Suprapubic skin (tissue), 4 donors: ENCODE measurements at regions not wholly inside any gene's neighbourhood (a gene's known extent, or its start where the extent isn't known, plus 50 kb on each side); places are given as distances from the start of the nearest gene placed in this dataset.

Experiments
- DNase-seq, 2 donors: peaks; one replicate each; pipeline ENCODE4 v3.0.0-alpha.2; 2019; ENCODE audit warnings: low spot score in 2 of 2
- H3K27ac ChIP-seq: fragments of 200-600 bp; sonication (generic); one replicate; pipeline ENCODE4 v1.5.1; 2019
- H3K27me3 ChIP-seq: fragments of 200-600 bp; sonication (generic); one replicate; pipeline ENCODE4 v1.5.1; 2019
- H3K36me3 ChIP-seq: fragments of 200-600 bp; sonication (generic); one replicate; pipeline ENCODE4 v1.5.1; 2019
- H3K4me1 ChIP-seq: fragments of 200-600 bp; sonication (generic); one replicate; pipeline ENCODE4 v1.5.1; 2019
- H3K4me3 ChIP-seq: fragments of 200-600 bp; sonication (generic); one replicate; pipeline ENCODE4 v1.5.1; 2019; ENCODE audit warnings: mild to moderate bottlenecking
- H3K9me3 ChIP-seq: fragments of 200-600 bp; sonication (generic); one replicate; pipeline ENCODE4 v1.5.1; 2019
- CTCF ChIP-seq, 2 donors: fragments of 200-600 bp in 1 of 2; fragments of 450-650 bp in 1 of 2; sonication (generic) in 1 of 2; IDR thresholded peaks; one replicate each; pipeline ENCODE4 v1.5.1; 2016 to 2019; ENCODE audit warnings: antibody characterized with exemption in 2 of 2, mild to moderate bottlenecking in 1 of 2, moderate library complexity in 1 of 2
- EP300 ChIP-seq: sonication (generic); formaldehyde crosslinking; IDR thresholded peaks from one replicate; pipeline ENCODE4 v1.6.1; 2017; ENCODE audit warnings: antibody characterized with exemption
- POLR2A ChIP-seq, 2 donors: fragments of 450-650 bp; IDR thresholded peaks; one replicate each; pipeline ENCODE4 v1.6.1; 2017; ENCODE audit warnings: antibody characterized with exemption in 2 of 2, mild to moderate bottlenecking in 2 of 2, moderate library complexity in 2 of 2
- POLR2AphosphoS5 ChIP-seq, 3 donors: sonication (generic); formaldehyde crosslinking; IDR thresholded peaks; one replicate each; pipeline ENCODE4 v1.6.1; 2017; ENCODE audit warnings: antibody characterized with exemption in 3 of 3
- WGBS: methylation state at CpG from one replicate; pipeline ENCODE4 v1.1.5; 2018; 5-methylcytosine and 5-hydroxymethylcytosine counted together

DNA sequence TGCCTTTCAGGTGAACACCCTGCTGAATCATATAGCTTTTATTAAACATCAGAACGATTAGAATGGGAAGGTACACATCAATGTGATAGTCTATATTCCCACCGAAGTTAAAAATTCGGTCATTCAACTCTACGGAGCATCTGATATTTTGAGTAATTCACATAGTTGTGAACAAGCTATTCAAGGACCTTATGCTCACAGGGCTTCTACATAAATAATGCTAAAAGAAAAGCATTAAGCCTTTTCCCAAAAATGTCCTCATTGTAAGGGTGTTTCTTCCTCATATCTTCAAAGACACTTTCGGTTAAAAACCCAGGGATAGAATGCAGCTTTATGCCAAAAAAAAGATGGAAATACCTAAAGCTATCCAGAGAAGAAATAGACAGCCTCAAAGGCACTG lies 79.7 kb upstream of the EDNRA start:
- 70% methylated on average over 5 of the region's 5 CpGs for WGBS
- TF ChIP-seq POLR2AphosphoS5 (IDR thresholded peaks at IDR 0.05), result no peak
- TF ChIP-seq EP300, result no peak
- no peak for TF ChIP-seq POLR2A (IDR thresholded peaks at IDR 0.05)
- TF ChIP-seq CTCF (IDR thresholded peaks at IDR 0.05), result no peak
- no peak overlapping the region for H3K27ac ChIP-seq
- H3K4me3 ChIP-seq, result no peak overlapping the region
- H3K36me3 ChIP-seq, result no peaks in the 10 kb centered on the region
- H3K9me3 ChIP-seq, result no peaks in the 10 kb centered on the region
- H3K27me3 ChIP-seq, result no peaks in the 10 kb centered on the region
- no peaks in the 10 kb centered on the region for H3K4me1 ChIP-seq
- no peak for DNase-seq

DNA sequence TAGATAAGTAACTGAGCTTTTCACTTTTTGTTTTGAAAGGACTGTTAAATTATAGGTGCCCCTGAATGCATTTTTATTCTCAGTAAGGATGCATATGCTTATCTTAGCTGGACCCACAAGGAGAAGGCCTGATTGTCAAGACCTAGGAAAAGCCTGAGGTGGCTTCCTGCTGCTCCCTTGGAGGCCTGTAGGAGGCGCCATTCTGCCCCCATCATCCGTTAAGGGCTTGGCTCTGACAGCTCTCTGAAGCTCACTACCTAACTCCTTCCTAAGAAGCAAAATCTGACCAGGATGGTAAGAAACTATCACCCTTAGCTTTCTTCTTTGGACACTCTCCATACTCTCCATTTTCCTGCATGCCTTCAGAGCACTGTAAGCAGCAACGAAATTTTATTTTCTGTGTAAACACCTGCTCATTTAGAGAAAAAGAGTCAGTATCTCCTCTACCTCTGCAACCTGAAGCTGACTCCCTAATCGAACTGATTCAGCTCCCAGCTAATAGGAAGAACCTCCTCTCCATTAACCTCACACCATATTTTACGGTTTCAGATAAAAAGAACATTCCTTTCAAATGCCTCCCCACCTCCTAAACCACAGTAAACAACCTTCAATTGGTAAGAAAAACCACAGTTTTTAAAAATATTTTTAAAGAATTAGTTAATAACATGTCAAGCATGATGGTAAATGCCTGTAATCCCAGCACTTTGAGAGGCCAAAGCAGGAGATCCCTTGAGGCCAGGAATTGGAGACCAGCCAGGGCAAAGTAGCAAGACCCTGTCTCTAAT lies 73.4 kb upstream of the EDNRA start:
- Histone ChIP-seq H3K4me3 (no peak overlapping the region), H3K36me3 (no peaks in the 10 kb centered on the region), H3K27me3 (no peaks in the 10 kb centered on the region), H3K27ac (no peak overlapping the region), H3K9me3 (no peaks in the 10 kb centered on the region), H3K4me1 (no peaks in the 10 kb centered on the region)
- TF ChIP-seq POLR2AphosphoS5 (IDR thresholded peaks at IDR 0.05) (no peak), CTCF (IDR thresholded peaks at IDR 0.05) (no peak)
- WGBS, result 42% methylated on average over 5 of the region's 5 CpGs
- DNase-seq, result no peak

GRCh38 chr4:147408189-147408588 lies 72.7 kb upstream of the EDNRA start:
- no peak for DNase-seq
- no peak overlapping the region for H3K27ac ChIP-seq
- TF ChIP-seq POLR2AphosphoS5 (IDR thresholded peaks at IDR 0.05) (no peak), POLR2A (IDR thresholded peaks at IDR 0.05) (no peak), EP300 (no peak), CTCF (IDR thresholded peaks at IDR 0.05) (no peak)
- H3K36me3 ChIP-seq, result no peaks in the 10 kb centered on the region
- no peaks in the 10 kb centered on the region for H3K9me3 ChIP-seq
- H3K27me3 ChIP-seq, result no peaks in the 10 kb centered on the region
- H3K4me3 ChIP-seq, result no peak overlapping the region
- no peaks in the 10 kb centered on the region for H3K4me1 ChIP-seq

DNA sequence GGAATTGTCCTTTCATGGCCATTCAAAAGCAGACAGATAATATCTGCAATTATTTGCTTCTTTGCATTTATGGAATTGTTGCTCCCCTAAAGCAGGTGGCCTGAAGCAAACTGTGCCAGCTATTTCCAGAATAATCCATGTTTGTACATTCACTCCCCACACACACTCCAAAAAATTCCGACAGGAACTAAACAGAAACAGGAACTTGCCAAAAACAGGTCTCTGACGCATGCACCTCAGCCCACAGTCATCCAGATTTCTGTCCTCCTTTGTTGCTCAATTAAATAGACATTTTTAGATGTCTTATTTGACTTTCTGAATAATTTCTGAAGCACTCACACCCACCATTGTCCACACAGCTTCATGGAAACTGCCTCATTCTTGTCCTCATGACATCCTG lies 71.5 kb upstream of the EDNRA start:
- WGBS, result 67% methylated on average over 2 of the region's 2 CpGs
- H3K4me1 ChIP-seq, result no peaks in the 10 kb centered on the region
- no peaks in the 10 kb centered on the region for H3K36me3 ChIP-seq
- TF ChIP-seq EP300 (no peak), CTCF (IDR thresholded peaks at IDR 0.05) (no peak), POLR2AphosphoS5 (IDR thresholded peaks at IDR 0.05) (no peak), POLR2A (IDR thresholded peaks at IDR 0.05) (no peak)
- no peaks in the 10 kb centered on the region for H3K27me3 ChIP-seq
- no peak for DNase-seq
- H3K27ac ChIP-seq, result no peak overlapping the region
- H3K4me3 ChIP-seq, result no peak overlapping the region
- no peaks in the 10 kb centered on the region for H3K9me3 ChIP-seq

DNA sequence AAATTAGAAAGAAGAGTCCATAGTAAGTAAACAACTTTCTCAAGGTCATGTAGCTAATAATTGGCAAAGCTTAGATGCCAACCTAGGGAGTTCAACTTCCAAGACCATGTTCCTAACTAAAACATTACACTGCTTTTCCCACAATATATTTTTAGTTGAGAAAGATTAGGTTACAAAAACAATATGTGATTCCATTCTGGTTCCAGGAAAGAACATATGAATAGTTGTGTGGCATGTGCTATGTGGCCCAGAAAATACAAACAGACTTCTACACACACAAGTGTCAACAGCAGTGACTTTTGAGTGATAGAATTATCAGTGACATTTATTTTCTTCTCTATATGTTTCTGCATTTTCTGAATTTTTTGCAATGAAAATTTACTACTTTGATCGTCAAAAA lies 62.7 kb upstream of the EDNRA start:
- Histone ChIP-seq H3K4me1 (no peaks in the 10 kb centered on the region), H3K4me3 (no peak overlapping the region), H3K9me3 (no peaks in the 10 kb centered on the region), H3K27me3 (no peaks in the 10 kb centered on the region), H3K36me3 (no peaks in the 10 kb centered on the region), H3K27ac (no peak overlapping the region)
- 45% methylated on average over 1 of the region's 1 CpG for WGBS
- TF ChIP-seq POLR2AphosphoS5 (IDR thresholded peaks at IDR 0.05) (no peak), EP300 (no peak), POLR2A (IDR thresholded peaks at IDR 0.05) (no peak), CTCF (IDR thresholded peaks at IDR 0.05) (no peak)
- no peak for DNase-seq
